ENCODE measurements at regions not wholly inside any gene's neighbourhood (a gene's known extent, or its start where the extent isn't known, plus 50 kb on each side); places are given as distances from the start of the nearest gene placed in this dataset.

DNA sequence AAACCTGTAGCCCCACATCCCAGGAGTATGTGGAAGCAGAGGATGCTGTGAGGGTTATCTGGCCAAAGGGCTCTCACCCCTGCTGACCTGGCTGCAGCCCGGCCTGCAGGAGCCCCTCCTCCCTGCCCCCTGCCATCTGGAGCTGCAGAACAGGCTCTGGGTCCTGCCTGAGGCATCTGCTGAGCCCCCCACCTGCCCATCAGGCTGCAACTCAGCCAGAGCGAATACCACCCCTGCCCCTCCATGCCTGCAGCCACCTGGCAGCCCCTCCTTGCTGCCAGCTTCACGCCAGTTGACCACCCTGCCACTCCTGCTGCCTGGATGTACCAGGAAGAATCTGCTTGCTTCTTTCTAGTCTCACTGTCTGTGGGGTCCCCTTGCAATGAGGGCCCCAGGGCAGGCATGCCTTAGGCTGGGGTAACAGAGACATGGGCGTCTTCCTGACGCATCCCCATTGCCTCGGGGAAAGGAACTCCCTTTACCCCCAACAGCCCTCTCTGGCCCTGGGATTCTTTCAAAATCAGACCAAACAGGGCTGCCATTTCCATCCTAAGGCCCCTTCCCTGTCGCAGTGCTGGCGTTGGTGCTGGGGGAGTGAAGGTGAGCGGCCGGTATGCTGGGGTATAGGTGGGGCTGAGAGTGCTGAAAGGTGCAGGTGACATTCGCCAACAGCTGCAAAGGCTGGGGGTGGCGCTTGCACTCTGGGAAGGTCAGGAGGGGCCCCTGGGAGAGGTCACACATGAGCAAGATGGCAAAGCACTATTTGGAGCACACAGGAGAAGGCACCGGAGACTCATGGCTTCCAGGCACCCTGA lies 1334.6 kb downstream of the TBC1D22A start:
- DNase-seq: no peak

DNA sequence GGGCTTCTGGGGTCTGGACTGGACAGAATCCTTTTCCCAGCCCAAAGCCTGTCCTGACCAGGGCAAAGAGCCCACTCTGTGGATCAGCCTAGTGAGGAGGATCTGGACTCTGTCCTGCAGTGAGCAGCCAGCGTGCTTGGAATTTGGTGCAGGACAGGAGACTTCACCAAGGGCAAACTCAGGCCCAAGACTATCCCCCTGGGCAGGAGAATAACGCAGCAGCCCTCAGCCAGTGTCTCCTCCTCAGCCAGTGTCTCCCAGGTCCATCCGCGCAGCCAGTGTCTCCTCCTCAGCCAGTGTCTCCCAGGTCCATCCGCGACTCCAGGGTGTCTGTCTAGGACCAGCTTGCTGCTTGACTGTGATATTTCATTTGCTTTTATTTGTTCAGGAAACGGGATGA lies 1334.0 kb downstream of the TBC1D22A start:
- no peak for DNase-seq

DNA sequence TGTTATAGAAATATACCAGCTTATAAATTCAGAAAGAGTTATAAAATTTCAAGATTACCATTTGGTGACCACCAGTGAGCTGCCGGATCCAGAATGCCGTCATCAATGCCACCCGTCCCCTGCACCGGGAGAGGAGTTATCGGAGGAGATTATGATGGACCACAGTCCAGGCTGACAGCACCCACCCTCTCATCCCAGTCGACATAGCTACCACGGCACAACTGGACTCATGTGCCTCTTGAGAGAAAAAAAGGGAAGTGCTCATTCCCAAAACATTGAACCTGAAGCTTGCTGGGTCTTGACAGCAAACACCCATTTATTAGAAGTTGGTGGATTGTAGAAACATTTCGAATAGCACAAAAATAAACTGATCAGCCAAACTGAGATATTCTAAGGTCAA lies 1331.5 kb downstream of the TBC1D22A start:
- DNase-seq: no peak

DNA sequence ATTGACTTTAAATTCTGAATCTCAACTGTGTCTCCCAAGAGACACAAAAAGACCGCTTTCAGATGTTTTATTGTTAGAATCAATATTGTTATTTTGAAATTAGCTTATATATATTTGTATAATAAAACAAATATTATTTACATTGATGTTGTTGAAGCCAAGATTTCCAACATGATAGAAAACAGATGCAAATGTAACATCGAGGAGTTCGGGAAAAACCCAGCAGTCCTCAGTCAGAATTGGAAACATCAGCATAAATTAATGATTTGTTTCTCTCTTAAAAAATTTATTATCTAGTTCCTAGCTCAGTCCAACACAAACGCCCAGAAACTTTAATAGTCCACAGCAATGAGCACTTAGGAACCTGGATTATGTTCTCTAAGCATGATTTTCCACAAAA lies 1330.4 kb downstream of the TBC1D22A start:
- DNase-seq: no peak

DNA sequence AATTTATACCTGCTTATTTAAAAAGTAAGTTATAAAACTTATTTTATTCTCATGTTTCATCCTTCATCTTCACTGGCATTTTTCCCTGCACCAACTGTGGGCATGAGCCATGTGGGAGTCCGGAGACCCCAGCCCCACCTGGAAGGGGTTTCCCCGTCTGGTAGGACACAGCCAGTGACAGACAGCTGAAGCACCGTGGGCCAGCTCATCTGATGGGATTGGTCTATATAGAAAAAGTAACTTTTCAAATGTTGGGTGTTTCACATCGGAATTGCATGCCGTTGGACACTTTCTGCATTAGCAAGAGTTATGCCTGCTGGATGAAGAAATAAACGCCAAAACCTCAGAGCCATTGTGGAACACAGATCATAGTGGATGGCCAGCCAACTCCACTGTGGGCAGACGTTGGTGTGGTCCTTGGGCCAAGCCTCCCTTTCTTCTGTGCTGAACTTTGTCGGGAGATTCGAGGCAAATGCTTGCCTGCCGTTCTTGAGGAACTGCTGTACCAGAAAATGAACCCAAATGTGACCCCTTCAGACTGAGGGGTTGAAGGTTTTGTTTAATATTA lies 1329.3 kb downstream of the TBC1D22A start:
- DNase-seq: no peak

DNA sequence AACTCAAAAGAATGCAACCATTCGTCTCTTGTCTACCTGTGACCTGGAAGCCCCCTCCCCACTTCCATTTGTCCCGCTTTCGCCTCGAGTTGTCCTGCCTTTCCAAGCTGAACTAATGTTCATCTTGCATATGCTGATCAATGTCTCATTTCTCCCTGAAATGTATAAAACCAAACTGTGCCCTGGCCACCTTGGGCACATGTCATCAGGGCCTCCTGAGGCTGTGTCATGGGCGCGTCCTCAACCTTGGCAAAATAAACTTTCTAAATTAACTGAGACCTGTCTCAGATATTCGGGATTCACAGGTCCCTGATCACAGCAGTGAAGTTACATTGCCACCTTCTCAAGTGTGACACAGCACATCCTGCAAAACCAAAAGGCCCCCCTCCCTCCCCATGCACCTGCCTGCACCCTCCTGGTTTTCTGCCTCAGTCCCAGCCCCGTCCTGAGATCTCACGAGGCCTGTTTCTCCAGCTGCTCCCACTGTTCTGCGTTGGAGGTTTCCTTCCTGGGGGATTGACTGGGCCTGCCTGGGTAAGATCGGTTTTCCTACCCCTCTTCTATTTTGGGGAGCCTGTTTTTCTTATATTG lies 1328.7 kb downstream of the TBC1D22A start:
- DNase-seq: no peak

DNA sequence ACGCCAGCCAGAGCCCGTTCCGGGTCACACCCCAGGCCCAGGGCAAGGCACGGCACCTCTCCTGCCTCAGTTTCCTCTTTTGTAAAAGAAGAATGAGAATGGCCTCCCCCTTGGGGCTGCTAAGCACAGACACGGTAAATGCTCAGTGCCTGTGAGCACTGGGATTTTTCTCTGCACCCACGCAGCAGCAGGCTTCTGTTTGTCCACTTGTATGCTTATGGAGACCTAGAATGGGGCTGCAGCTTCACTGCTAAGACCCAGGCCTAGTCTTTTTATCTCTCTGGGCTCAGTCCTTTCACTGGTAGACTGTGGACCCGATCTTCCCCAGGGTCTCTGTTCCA lies 1327.9 kb downstream of the TBC1D22A start:
- DNase-seq: no peak

DNA sequence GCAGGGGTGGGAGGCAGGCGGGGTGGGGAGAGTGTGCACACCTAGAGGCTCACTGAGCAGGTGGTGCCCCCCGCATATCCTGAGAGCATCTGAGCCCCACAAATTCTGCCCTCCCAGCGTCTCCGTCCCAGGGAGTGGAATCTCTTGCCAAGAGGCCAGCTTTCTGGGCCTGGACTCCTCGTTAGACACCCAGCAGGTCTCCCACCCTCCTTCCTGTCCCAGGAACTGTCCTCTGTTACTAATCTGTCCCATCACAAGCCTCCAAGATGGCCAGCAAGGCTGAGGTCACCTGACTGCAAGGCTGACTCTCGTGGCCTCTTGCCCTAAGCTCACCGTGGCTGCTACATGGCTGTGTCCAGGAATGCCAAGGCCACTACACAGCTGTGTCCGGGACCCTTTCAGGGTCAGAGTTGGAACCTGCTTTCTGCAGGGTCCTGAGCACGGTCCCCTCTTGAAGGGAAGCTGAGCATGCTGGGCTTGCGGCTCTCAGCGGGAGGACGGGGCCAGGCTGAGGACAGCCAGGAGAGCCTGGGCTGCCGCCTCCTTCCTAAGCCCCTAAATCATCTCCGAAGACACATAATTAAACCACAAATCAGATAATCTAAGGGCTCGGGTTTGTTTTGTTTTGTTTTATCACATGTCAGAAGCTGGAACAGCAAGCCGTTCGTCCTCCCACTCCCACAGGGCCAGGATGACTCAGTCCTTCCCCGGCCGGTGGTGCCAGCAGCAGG lies 1327.3 kb downstream of the TBC1D22A start:
- DNase-seq: no peak

DNA sequence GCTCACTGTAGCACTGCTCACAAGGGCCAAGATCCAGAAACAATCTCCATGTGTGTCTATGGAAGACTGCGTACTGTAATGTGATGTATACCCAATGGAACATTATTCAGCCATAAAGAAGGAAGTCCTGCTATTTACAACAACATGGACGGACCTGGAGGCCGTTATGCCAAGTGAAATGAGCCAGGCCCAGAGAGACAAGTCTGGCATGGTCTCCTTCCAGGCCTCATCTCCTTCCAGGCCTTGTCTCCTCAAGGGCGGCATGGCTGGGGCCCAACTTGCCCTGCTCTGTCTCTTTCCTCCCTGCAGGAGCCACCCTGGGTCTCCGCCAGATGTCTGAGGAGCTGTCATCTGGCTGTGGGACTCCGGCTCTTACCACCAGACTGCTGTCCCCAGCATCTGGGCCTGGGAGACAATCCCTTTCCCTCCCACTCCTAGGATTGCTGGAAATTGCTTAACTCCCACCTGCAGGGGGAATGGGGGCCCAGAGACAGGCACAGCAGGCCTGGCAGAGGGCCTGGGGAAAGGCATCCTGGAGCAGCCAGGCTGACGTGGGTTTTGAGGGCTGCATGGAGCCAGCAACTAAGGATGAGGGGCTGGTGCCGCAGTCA lies 1326.6 kb downstream of the TBC1D22A start:
- DNase-seq: no peak

DNA sequence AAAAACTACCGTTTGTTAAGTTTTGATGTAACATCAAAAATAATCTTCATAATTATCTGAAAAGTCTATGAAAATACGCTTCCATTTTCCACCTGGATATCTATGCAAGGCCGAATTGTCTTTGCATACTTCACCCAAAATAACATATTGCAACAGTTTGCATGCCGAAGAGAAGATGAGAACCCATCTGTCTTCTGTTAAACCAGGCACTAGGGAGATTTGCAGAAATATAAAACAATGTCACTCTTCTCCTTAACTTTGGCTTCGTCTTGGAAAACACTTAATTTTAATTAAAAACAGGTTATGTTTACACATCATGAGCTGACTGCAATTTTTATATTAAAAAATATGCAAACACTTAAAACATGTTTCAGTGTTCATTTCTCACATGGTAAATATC lies 1325.8 kb downstream of the TBC1D22A start:
- no peak for DNase-seq

DNA sequence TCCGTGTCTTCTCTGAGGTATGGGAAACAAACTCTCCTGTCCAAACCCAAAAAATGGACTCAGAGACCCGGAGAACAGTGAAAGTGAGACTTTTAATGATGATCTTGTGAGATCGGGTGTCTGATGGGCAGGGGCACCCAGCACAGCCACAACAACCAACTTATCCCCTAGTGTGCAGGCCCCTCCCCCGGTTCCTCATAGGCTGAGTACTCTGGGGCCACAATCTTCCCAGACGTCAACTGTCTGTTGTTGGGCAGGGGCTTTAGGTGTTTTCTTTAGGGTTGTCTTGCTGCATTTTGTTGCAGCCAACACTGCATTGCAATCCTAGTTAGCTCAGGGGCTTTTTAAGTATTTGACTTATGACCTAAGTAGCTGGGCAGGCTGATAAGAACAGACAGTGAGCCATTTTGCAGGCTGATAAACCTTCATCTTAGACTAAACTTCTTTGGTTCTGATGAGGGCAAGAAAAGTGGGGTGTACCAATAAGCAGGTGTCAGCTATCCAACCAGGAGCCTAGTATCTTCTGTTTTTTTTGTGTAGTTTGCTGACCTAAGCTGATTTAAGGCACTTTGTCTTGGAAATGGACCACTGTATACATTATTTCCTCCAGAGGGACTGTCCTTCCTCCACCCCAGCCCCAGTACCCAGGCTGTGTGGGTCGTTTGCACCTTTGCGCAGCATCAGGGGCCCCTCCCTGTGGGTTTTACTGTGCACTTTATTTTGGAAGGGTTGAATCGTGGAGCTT lies 1323.6 kb downstream of the TBC1D22A start:
- DNase-seq: no peak

DNA sequence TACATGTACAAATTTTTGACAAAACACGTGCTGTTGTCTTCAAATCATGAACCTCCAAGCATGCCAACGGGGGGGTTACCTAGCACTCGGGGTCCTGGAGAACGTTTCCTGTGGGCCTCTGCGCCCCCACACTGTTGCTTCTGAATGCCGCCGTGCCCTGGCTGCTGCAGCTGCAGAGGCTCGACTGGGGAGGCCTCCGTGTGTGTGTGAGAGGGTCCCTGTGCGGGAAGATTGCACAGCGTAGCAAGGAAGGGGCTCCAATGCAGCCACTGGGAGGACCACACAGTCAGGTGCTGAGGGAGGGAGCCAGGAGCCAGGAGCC lies 1322.2 kb downstream of the TBC1D22A start:
- no peak for DNase-seq

DNA sequence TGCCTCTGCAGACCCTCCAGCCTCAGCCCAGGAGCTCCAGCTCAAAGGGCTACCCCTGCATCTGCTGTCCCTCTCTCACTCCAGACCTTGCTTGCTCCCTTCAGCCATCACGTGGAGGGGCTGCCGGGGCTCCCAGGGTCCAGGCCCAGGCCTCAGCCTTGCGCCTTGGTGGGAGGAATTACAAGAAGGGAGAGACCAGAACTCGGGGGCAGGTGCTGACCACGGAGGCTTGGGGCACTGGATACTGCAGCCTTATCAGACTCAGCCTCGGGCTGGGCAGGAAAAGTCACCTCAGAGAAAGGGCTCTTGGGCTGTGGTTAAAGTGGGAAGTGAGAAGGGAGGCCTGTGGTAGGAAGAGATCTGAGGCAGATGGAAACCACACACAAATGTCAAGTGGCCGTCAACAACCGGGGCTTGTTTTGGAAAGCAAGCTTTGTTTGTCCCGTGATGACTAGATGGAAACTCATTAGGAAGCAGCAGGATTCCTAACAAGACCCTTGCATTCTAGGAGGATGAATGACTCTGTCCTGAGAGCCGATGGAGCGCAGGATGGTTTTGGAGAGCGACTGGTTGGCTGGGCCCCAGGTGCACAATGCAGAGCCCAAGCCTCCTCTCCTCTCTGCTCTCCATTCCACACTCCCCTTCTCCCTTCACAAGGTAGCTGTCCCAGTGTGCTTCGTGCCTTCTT lies 1321.7 kb downstream of the TBC1D22A start:
- no peak for DNase-seq

DNA sequence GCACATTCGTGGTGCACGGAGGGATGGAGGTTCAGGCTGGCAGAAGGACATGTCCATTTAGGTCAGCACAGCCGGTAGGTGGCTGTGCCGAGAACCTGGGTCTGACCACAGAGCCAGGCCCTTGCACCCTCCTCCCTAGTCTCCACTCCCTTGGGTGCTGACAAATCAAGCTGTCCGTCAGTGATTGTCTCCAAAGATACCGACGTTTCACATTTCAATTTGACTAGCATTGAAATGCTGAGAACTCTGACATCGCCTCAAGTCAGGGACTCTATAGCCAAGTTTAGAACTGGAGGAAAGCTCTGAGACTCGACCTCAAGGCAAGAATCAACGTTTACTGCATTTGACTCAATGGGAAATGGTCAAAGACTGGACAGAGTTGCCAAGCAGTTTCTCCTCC lies 1321.1 kb downstream of the TBC1D22A start:
- no peak for DNase-seq

DNA sequence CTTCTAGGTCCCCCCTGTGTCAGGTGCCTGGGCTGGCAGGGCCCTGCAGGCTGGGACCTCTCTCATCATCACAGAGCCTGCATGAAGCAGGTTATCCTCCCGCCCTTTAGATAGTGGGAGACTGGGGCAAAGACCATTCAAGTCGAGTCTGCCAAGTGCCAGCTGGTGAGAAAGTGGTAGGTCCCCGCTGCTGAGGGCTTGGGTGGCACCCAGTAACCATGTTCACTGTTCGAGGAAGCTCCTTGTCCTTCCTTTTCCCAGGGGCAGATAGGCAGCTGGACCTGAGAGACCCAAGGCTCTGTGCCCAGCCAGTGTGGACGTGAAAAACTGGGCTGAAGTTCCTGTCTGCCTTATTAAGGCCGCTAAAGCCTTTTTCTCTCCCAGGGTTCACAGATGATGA lies 1319.8 kb downstream of the TBC1D22A start:
- DNase-seq: no peak

DNA sequence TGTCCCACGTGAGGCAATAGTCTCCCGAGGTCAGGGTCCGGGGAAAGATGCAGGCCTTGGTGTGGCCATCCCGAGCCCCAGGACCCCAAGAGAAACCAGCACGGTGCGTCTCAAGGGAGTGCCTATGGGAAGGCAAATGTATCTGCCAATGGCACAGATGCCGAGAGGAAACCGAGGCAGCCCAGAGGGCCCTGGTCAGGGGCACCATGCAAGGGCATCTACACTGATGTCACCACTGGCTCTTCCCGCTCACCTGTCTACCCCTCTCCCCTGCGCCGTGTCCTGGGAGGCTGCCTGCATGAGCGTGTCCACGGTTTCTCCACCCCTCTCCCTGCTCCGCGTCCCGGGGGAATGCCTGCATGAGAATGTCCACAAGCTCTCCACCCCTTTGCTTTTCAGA lies 1318.8 kb downstream of the TBC1D22A start:
- no peak for DNase-seq

DNA sequence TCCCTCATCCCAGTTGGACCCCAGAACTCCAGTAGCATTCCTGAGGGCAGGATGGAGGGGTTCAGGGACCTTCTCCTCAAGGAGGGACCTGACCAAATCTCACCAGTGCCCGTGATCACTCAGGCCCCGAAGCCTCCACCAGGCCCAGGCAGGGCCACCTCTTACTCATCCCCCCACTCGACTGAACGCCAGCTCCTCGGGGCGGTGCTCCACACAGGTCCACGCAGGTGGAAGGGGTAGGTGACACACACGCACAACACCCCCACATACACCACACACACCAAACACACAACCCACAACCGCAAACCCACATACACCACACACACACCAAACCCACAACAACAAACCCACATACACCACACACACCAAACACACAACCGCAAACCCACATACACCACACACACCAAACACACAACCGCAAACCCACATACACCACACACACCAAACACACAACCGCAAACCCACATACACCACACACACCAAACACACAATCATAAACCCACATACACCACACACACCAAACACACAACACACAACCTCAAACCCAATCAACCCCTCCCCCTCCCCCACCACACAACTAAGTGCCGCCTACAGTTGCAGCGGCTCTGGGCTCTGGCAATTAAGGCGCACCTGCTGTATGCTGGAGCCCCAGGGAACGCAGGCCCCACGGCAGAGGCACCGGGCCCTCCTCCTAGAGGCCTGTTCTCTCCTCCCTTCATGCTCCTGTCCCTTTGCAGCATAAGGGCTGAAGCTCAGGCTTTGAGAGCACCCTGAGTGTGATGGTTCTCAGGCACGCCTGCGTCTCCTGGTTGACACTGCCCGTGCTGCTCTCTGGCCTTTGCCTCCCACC lies 1318.1 kb downstream of the TBC1D22A start:
- DNase-seq: no peak

DNA sequence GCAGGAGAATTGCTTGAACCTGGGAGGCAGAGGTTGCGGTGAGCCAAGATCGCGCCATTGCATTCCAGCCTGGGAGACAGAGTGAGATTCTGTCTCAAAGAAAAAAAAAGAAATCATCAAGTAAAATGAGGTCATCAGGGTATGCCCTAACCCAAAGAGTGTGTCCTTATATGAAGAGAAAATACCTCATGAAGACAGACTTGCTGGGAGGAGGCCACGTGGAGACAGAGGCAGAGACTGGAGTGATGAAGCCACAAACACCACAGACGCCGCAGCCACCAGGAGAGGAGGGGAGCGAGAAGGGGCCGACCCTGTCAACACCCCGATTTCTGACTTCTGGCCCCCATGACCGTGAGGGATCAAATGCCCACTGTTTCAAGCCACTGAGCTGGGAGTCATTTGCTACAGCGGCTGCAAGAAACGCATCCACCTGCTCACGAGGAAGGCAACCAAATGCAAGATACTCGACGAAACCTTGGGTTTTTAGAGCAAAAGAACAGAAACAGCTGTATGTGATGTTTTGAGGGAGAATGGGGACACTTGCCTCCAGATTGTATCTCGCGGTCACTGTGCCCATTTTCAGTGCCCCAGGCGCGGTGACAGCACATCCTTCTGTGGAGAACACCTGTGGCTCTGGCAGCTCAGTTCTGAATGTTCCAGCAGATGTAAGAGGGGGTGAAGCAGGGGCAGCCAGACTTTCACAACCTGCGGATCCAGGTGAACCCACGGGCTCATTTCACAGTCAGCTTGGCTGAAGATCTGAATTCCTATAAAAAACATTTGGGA lies 1317.2 kb downstream of the TBC1D22A start:
- no peak for DNase-seq

DNA sequence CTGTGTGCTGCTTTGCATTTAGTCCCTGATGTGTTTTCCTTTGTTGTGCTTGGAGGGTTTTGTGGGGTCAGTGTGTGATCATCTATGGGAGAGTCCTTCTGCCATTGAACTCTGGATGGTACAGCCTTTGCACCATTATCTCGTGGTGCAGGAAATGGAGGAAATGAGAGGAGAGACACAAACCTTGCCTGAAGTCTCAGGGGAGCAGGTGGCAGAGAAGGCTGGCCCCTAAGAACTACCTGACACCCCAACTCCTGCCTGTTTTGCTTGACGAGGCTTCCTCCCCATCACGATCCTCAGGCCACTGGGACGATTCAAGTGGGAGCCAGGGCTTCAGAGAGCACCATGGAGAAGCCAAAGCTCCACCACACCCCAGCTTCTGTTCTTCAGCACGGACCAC lies 1316.4 kb downstream of the TBC1D22A start:
- no peak for DNase-seq

DNA sequence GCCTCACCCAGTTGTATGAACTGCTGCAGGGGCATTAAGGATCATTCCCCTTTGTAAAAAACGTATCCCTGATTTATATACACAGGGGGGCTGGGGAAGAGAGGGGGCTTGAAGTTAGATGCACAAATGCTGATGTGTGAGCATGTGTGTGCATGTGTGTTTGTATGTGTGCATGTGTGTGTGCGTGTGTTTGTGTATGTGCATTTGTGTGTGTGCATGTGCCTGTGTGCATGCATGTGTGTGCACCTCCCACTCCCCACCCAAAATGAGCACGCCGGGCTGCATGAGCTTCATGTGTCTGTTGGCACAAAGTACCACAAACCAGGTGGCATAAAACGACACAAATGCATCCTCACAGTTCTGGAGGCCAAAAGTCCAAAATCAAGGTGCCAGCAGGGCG lies 1315.2 kb downstream of the TBC1D22A start:
- DNase-seq: no peak

DNA sequence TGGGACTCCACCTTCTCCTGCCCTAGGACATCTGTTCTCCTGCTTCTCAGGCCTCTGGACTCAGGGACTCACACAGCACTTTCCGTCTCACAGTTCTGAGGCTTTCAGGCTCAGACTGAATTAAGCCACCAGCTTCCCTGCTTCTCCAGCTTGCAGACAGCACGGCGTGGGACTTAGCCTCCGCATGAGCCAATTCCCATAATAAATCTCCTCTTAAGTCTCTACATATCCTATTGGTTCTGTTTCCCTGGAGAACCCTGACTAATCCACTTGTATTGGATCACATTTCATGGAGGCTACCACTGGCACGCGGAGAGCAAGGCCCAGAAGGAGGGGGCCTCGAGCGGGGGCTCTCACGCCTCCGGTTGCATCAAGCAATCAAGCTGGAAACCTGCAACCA lies 1313.6 kb downstream of the TBC1D22A start:
- DNase-seq: no peak

Data from NCI-H345 (cell line).